ENCODE measurements at regions not wholly inside any gene's neighbourhood (a gene's known extent, or its start where the extent isn't known, plus 50 kb on each side); places are given as distances from the start of the nearest gene placed in this dataset.
"Not testable (repeated sequence)": the region's sequence is repeated elsewhere in the genome, so short reads cannot be mapped to it uniquely, and the experiment has no call there.

GRCh38 chr9:90459321-90459720, 183.3 kb downstream of the DIRAS2 start:
- no peak for DNase-seq (ENCODE audit: low spot score)

GRCh38 chr9:90460220-90460619, 182.4 kb downstream of the DIRAS2 start:
- no peak for DNase-seq (ENCODE audit: low spot score)

- DNase-seq (ENCODE audit: low spot score): no peak
Measured at GRCh38 chr9:90464978-90465377, 177.6 kb downstream of the DIRAS2 start.

- DNase-seq (ENCODE audit: low spot score): no peak
Measured at GRCh38 chr9:90466441-90466840, 176.2 kb downstream of the DIRAS2 start.

- no peak for DNase-seq (ENCODE audit: low spot score)
Measured at GRCh38 chr9:90469435-90469834, 173.2 kb downstream of the DIRAS2 start.

GRCh38 chr9:90469865-90470387, 172.7 kb downstream of the DIRAS2 start:
- DNase-seq (ENCODE audit: low spot score): no peak

- DNase-seq (ENCODE audit: low spot score): no peak
Measured at GRCh38 chr9:90476058-90476457, 166.6 kb downstream of the DIRAS2 start.

GRCh38 chr9:90477535-90477934, 165.1 kb downstream of the DIRAS2 start:
- DNase-seq (ENCODE audit: low spot score): no peak

- no peak for DNase-seq (ENCODE audit: low spot score)
Measured at GRCh38 chr9:90478821-90479220, 163.8 kb downstream of the DIRAS2 start.

GRCh38 chr9:90485028-90485427, 157.6 kb downstream of the DIRAS2 start:
- DNase-seq (ENCODE audit: low spot score): no peak

- no peak for DNase-seq (ENCODE audit: low spot score)
Measured at GRCh38 chr9:90489066-90489465, 153.6 kb downstream of the DIRAS2 start.

GRCh38 chr9:90499761-90500160, 142.9 kb downstream of the DIRAS2 start:
- no peak for DNase-seq (ENCODE audit: low spot score)

- no peak for DNase-seq (ENCODE audit: low spot score)
Measured at GRCh38 chr9:90502134-90502533, 140.5 kb downstream of the DIRAS2 start.

GRCh38 chr9:90504486-90504885, 138.1 kb downstream of the DIRAS2 start:
- no peak for DNase-seq (ENCODE audit: low spot score)

GRCh38 chr9:90505695-90506094, 136.9 kb downstream of the DIRAS2 start:
- no peak for DNase-seq (ENCODE audit: low spot score)

- DNase-seq (ENCODE audit: low spot score): not testable (repeated sequence)
Measured at GRCh38 chr9:90506402-90506801, 136.2 kb downstream of the DIRAS2 start.

- DNase-seq (ENCODE audit: low spot score): no peak
Measured at GRCh38 chr9:90507621-90508020, 135.0 kb downstream of the DIRAS2 start.

- DNase-seq (ENCODE audit: low spot score): no peak
Measured at GRCh38 chr9:90508940-90509339, 133.7 kb downstream of the DIRAS2 start.

- DNase-seq (ENCODE audit: low spot score): no peak
Measured at GRCh38 chr9:90511711-90512110, 130.9 kb downstream of the DIRAS2 start.

GRCh38 chr9:90514877-90515276, 127.7 kb downstream of the DIRAS2 start:
- DNase-seq (ENCODE audit: low spot score): no peak

GRCh38 chr9:90515510-90515909, 127.1 kb downstream of the DIRAS2 start:
- no peak for DNase-seq (ENCODE audit: low spot score)

- no peak for DNase-seq (ENCODE audit: low spot score)
Measured at GRCh38 chr9:90517103-90517502, 125.5 kb downstream of the DIRAS2 start.

- DNase-seq (ENCODE audit: low spot score): no peak
Measured at GRCh38 chr9:90521811-90522570, 120.6 kb downstream of the DIRAS2 start.

GRCh38 chr9:90523958-90524357, 118.7 kb downstream of the DIRAS2 start:
- DNase-seq (ENCODE audit: low spot score): no peak

Measured in CD4-positive, alpha-beta T cell treated with Interleukin-2 at 100 ng/mL for 4 hours (primary cell).